Activated naive CD4-positive, alpha-beta T cell treated with anti-CD3 and anti-CD28 coated beads for 36 hours (primary cell): ENCODE measurements at regions not wholly inside any gene's neighbourhood (a gene's known extent, or its start where the extent isn't known, plus 50 kb on each side); places are given as distances from the start of the nearest gene placed in this dataset.

ENCODE experiments used
- CTCF ChIA-PET: fragments of 350-600 bp; sonication (Branson Sonifier 250); formaldehyde crosslinking; loops from one replicate; lab custom pipeline; 2021; ENCODE audit warnings: antibody characterized with exemption; lab: Charles Lee
- DNase-seq: peaks from one replicate; pipeline ENCODE4 v3.0.0-alpha.2; 2020
- H3K27ac Mint-ChIP-seq: one replicate; pipeline ENCODE4 v1.8.0; 2021; ENCODE audit warnings: mild to moderate bottlenecking, mixed read lengths
- H3K27me3 Mint-ChIP-seq: one replicate; pipeline ENCODE4 v1.8.0; 2021; ENCODE audit warnings: low read depth, mixed read lengths
- H3K36me3 Mint-ChIP-seq: one replicate; pipeline ENCODE4 v1.8.0; 2021; ENCODE audit warnings: low read depth, mixed read lengths
- H3K4me1 Mint-ChIP-seq: one replicate; pipeline ENCODE4 v1.8.0; 2021; ENCODE audit warnings: low read depth, mixed read lengths
- H3K4me3 Mint-ChIP-seq: one replicate; pipeline ENCODE4 v1.8.0; 2021; ENCODE audit warnings: mild to moderate bottlenecking, moderate library complexity, mixed read lengths
- H3K9me3 Mint-ChIP-seq: one replicate; pipeline ENCODE4 v1.8.0; 2021; ENCODE audit warnings: mixed read lengths
- intact Hi-C: fragments of 100-400 bp; cut with micrococcal nuclease; formaldehyde crosslinking; loops from one replicate; pipeline ENCODE4 v1.15.1; 2023

GRCh38 chr11:104476898-104477297, 313.0 kb upstream of the PDGFD start:
- intact Hi-C loops = no loop called here
- H3K36me3 Mint-ChIP-seq = no peaks in the 10 kb centered on the region

GRCh38 chr11:104476454-104476853, 312.5 kb upstream of the PDGFD start:
- CTCF ChIA-PET = no interaction called here
- intact Hi-C loops = no loop called here
- H3K9me3 Mint-ChIP-seq = no peaks in the 10 kb centered on the region
- no peak overlapping the region for H3K4me3 Mint-ChIP-seq
- H3K27me3 Mint-ChIP-seq = peaks cover 7% of the 10 kb centered on the region
- DNase-seq = no peak
- no peaks in the 10 kb centered on the region for H3K36me3 Mint-ChIP-seq
- no peaks in the 10 kb centered on the region for H3K4me1 Mint-ChIP-seq
- no peak overlapping the region for H3K27ac Mint-ChIP-seq

More at GRCh38 chr11:104476898-104477297, 313.0 kb upstream of the PDGFD start:
- Mint-ChIP-seq H3K4me1 (no peaks in the 10 kb centered on the region), H3K4me3 (no peak overlapping the region), H3K27me3 (peaks cover 7% of the 10 kb centered on the region), H3K27ac (no peak overlapping the region), H3K9me3 (peaks cover under 1% of the 10 kb centered on the region)
- DNase-seq = no peak
- CTCF ChIA-PET = no interaction called here

GRCh38 chr11:104467404-104467803, 303.5 kb upstream of the PDGFD start:
- Mint-ChIP-seq H3K9me3 (no peaks in the 10 kb centered on the region), H3K4me1 (no peaks in the 10 kb centered on the region), H3K27me3 (no peaks in the 10 kb centered on the region), H3K4me3 (no peak overlapping the region), H3K27ac (no peak overlapping the region), H3K36me3 (no peaks in the 10 kb centered on the region)
- CTCF ChIA-PET = no interaction called here
- DNase-seq = no peak
- intact Hi-C loops = no loop called here

- H3K4me3 Mint-ChIP-seq = no peak overlapping the region
- H3K27ac Mint-ChIP-seq = no peak overlapping the region
- H3K9me3 Mint-ChIP-seq = no peaks in the 10 kb centered on the region
- no peaks in the 10 kb centered on the region for H3K27me3 Mint-ChIP-seq
- CTCF ChIA-PET = no interaction called here
- no peaks in the 10 kb centered on the region for H3K4me1 Mint-ChIP-seq
- intact Hi-C loops = no loop called here
- no peaks in the 10 kb centered on the region for H3K36me3 Mint-ChIP-seq
- no peak for DNase-seq
Measured at GRCh38 chr11:104465321-104465720, 301.4 kb upstream of the PDGFD start.

- intact Hi-C loops = no loop called here
- Mint-ChIP-seq H3K4me3 (no peak overlapping the region), H3K36me3 (no peaks in the 10 kb centered on the region), H3K27ac (no peak overlapping the region), H3K9me3 (no peaks in the 10 kb centered on the region), H3K4me1 (no peaks in the 10 kb centered on the region), H3K27me3 (no peaks in the 10 kb centered on the region)
- CTCF ChIA-PET = no interaction called here
- no peak for DNase-seq
Measured at GRCh38 chr11:104464691-104465090, 300.7 kb upstream of the PDGFD start.

- CTCF ChIA-PET = no interaction called here
- Mint-ChIP-seq H3K27ac (no peak overlapping the region), H3K4me3 (no peak overlapping the region), H3K9me3 (no peaks in the 10 kb centered on the region), H3K4me1 (no peaks in the 10 kb centered on the region), H3K36me3 (no peaks in the 10 kb centered on the region), H3K27me3 (no peaks in the 10 kb centered on the region)
- intact Hi-C loops = no loop called here
- DNase-seq = no peak
Measured at GRCh38 chr11:104462341-104462740, 298.4 kb upstream of the PDGFD start.

GRCh38 chr11:104451197-104451893, 287.4 kb upstream of the PDGFD start:
- Mint-ChIP-seq H3K27me3 (peaks cover 6% of the 10 kb centered on the region), H3K4me3 (no peak overlapping the region), H3K27ac (no peak overlapping the region), H3K4me1 (no peaks in the 10 kb centered on the region), H3K36me3 (no peaks in the 10 kb centered on the region), H3K9me3 (peaks cover 2% of the 10 kb centered on the region)
- CTCF ChIA-PET = no interaction called here
- intact Hi-C loops = no loop called here
- no peak for DNase-seq

- no peaks in the 10 kb centered on the region for H3K36me3 Mint-ChIP-seq
- peaks cover 6% of the 10 kb centered on the region for H3K27me3 Mint-ChIP-seq
- H3K27ac Mint-ChIP-seq = no peak overlapping the region
- CTCF ChIA-PET = no interaction called here
- peaks cover 2% of the 10 kb centered on the region for H3K9me3 Mint-ChIP-seq
- DNase-seq = no peak
- no peak overlapping the region for H3K4me3 Mint-ChIP-seq
- intact Hi-C loops = no loop called here
- H3K4me1 Mint-ChIP-seq = no peaks in the 10 kb centered on the region
Measured at GRCh38 chr11:104443387-104443786, 279.4 kb upstream of the PDGFD start.

GRCh38 chr11:104442321-104442720, 278.4 kb upstream of the PDGFD start:
- Mint-ChIP-seq H3K4me1 (no peaks in the 10 kb centered on the region), H3K9me3 (peaks cover 2% of the 10 kb centered on the region)
- DNase-seq = no peak

GRCh38 chr11:104435494-104435893, 271.5 kb upstream of the PDGFD start:
- no peak overlapping the region for H3K4me3 Mint-ChIP-seq
- DNase-seq = no peak
- CTCF ChIA-PET = no interaction called here
- H3K27ac Mint-ChIP-seq = no peak overlapping the region
- intact Hi-C loops = no loop called here
- no peaks in the 10 kb centered on the region for H3K36me3 Mint-ChIP-seq
- H3K4me1 Mint-ChIP-seq = no peaks in the 10 kb centered on the region
- H3K9me3 Mint-ChIP-seq = no peaks in the 10 kb centered on the region
- peaks cover 3% of the 10 kb centered on the region for H3K27me3 Mint-ChIP-seq

More at GRCh38 chr11:104442321-104442720, 278.4 kb upstream of the PDGFD start:
- H3K27me3 Mint-ChIP-seq = peaks cover 6% of the 10 kb centered on the region
- H3K36me3 Mint-ChIP-seq = no peaks in the 10 kb centered on the region
- intact Hi-C loops = no loop called here
- H3K27ac Mint-ChIP-seq = no peak overlapping the region
- CTCF ChIA-PET = no interaction called here
- no peak overlapping the region for H3K4me3 Mint-ChIP-seq

GRCh38 chr11:104433751-104434150, 269.8 kb upstream of the PDGFD start:
- Mint-ChIP-seq H3K36me3 (no peaks in the 10 kb centered on the region), H3K4me1 (no peaks in the 10 kb centered on the region), H3K9me3 (no peaks in the 10 kb centered on the region), H3K27ac (no peak overlapping the region), H3K27me3 (peaks cover 3% of the 10 kb centered on the region), H3K4me3 (no peak overlapping the region)
- DNase-seq = no peak
- CTCF ChIA-PET = no interaction called here
- intact Hi-C loops = no loop called here

GRCh38 chr11:104432981-104433380, 269.0 kb upstream of the PDGFD start:
- intact Hi-C loops = no loop called here
- no peak overlapping the region for H3K27ac Mint-ChIP-seq
- H3K27me3 Mint-ChIP-seq = peaks cover 3% of the 10 kb centered on the region
- CTCF ChIA-PET = interaction anchor here (0.6 kb wide), 1 partner anchor 1104 kb away, joined by 3 read pairs; no protein-coding TSS in a partner anchor
- no peaks in the 10 kb centered on the region for H3K36me3 Mint-ChIP-seq
- no peak for DNase-seq
- no peaks in the 10 kb centered on the region for H3K9me3 Mint-ChIP-seq
- no peaks in the 10 kb centered on the region for H3K4me1 Mint-ChIP-seq
- H3K4me3 Mint-ChIP-seq = no peak overlapping the region

GRCh38 chr11:104432526-104432925, 268.6 kb upstream of the PDGFD start:
- no peaks in the 10 kb centered on the region for H3K9me3 Mint-ChIP-seq
- no peaks in the 10 kb centered on the region for H3K4me1 Mint-ChIP-seq
- CTCF ChIA-PET = interaction anchor here (0.6 kb wide), 1 partner anchor 1105 kb away, joined by 3 read pairs; no protein-coding TSS in a partner anchor
- H3K4me3 Mint-ChIP-seq = no peak overlapping the region
- no peak for DNase-seq
- intact Hi-C loops = no loop called here
- H3K36me3 Mint-ChIP-seq = no peaks in the 10 kb centered on the region
- H3K27ac Mint-ChIP-seq = no peak overlapping the region
- peaks cover 3% of the 10 kb centered on the region for H3K27me3 Mint-ChIP-seq
